H1 (cell line): ENCODE measurements at regions not wholly inside any gene's neighbourhood (a gene's known extent, or its start where the extent isn't known, plus 50 kb on each side); places are given as distances from the start of the nearest gene placed in this dataset.

ENCODE experiments used
- ASH2L ChIP-seq: fragments of 200-600, 300-600 bp; sonication (generic); IDR thresholded peaks from one replicate; pipeline ENCODE4 v1.7.1; 2017; ENCODE audit warnings: low read length
- CBX5 ChIP-seq: fragments of 300-800, 300-1000 bp; sonication (generic); IDR thresholded peaks from 2 replicates; pipeline ENCODE4 v1.7.1; 2016; ENCODE audit warnings: antibody characterized with exemption, low read length, low read depth
- CTCF ChIP-seq, 3 experiments: IDR thresholded peaks; 1 replicate in 2 of 3; 2 replicates in 1 of 3; pipeline versions ENCODE4 v1.5.1 to v1.6.1; 2011; ENCODE audit warnings: low read length in 3 of 3, mild to moderate bottlenecking in 3 of 3, inconsistent platforms in 2 of 3, low read depth in 1 of 3, moderate library complexity in 1 of 3; ENCODE audit not compliant: insufficient read depth in 1 of 3; ENCODE audit errors: control extremely low read depth in 1 of 3
- EZH2 ChIP-seq: fragments of 200-600 bp; sonication (generic); IDR thresholded peaks from 2 replicates; pipeline ENCODE4 v1.7.1; 2012; ENCODE audit warnings: low read depth, mild to moderate bottlenecking, moderate library complexity, low read length, inconsistent platforms; ENCODE audit not compliant: severe bottlenecking
- MAX ChIP-seq: IDR thresholded peaks from 2 replicates; pipeline ENCODE4 v1.6.1; 2012; ENCODE audit warnings: inconsistent platforms
- POLR2A ChIP-seq, 2 experiments: IDR thresholded peaks; 1 replicate in 1 of 2; 2 replicates in 1 of 2; pipeline ENCODE4 v1.6.1; 2011; ENCODE audit warnings: low read depth in 2 of 2, low read length in 2 of 2, mild to moderate bottlenecking in 2 of 2; ENCODE audit errors: control extremely low read depth in 1 of 2
- POLR2AphosphoS5 ChIP-seq: IDR thresholded peaks from 2 replicates; pipeline ENCODE4 v1.6.1; 2011; ENCODE audit warnings: low read depth, low read length
- RAD21 ChIP-seq, 2 experiments: IDR thresholded peaks in 1 of 2; conservative IDR thresholded peaks in 1 of 2; 2 replicates each; pipeline ENCODE4 v1.6.1; 2011; ENCODE audit warnings: low read depth in 2 of 2, low read length in 2 of 2, improper control_type of control experiment in 1 of 2, inconsistent platforms in 1 of 2, mild to moderate bottlenecking in 1 of 2, moderate library complexity in 1 of 2
- RFX5 ChIP-seq: IDR thresholded peaks from 2 replicates; pipeline ENCODE4 v1.6.1; 2011; ENCODE audit warnings: low read depth, low read length, improper control_type of control experiment, borderline replicate concordance
- RXRA ChIP-seq: IDR thresholded peaks from 2 replicates; pipeline ENCODE4 v1.6.1; 2011; ENCODE audit warnings: low read depth, mild to moderate bottlenecking, low read length, moderate library complexity; ENCODE audit not compliant: insufficient read depth
- TAF1 ChIP-seq: IDR thresholded peaks from 2 replicates; pipeline ENCODE4 v1.6.1; 2011; ENCODE audit warnings: mild to moderate bottlenecking, low read depth, low read length
- TF ChIP-seq, protein P1 (sequence below): IDR thresholded peaks from 2 replicates; pipeline ENCODE4 v1.6.1; 2012; ENCODE audit warnings: low read length, inconsistent platforms

DNA sequence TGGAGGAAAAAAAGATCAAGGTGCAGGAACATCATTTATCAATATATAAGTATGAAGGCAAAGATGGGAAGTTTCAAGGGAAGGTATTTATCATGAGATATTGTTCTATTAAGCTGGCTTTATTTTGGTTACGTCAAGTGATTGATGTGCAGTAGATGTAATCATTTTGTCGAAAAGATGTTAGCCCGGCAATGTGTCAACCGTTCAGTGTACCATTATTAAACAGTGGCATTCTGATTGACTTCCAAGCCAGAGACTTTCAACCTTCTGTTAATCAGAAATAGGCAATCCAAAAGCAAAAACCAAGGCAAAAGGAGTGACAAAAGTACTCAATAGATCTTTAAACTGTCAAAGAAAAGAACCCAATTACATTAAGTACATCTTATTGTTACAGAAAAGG lies 1340.3 kb upstream of the GOT2 start:
- TF ChIP-seq RFX5 (no peak), POLR2A (IDR thresholded peaks at IDR 0.05; ENCODE audit: control extremely low read depth in 1 of 2, low read depth in 2 of 2, low read length in 2 of 2) (no peak), CTCF (IDR thresholded peaks at IDR 0.05; ENCODE audit: control extremely low read depth in 1 of 3, insufficient read depth in 1 of 3, low read depth in 1 of 3, low read length in 3 of 3) (no peak), EZH2 (no peak), RAD21 (IDR thresholded peaks at IDR 0.05 in 1 of 2, conservative IDR thresholded peaks at IDR 0.05 in 1 of 2; ENCODE audit: low read depth in 2 of 2, low read length in 2 of 2) (no peak), ASH2L (no peak), MAX (no peak), CBX5 (no peak), POLR2AphosphoS5 (no peak), RXRA (no peak), TAF1 (no peak)
- TF ChIP-seq, protein P1, sequence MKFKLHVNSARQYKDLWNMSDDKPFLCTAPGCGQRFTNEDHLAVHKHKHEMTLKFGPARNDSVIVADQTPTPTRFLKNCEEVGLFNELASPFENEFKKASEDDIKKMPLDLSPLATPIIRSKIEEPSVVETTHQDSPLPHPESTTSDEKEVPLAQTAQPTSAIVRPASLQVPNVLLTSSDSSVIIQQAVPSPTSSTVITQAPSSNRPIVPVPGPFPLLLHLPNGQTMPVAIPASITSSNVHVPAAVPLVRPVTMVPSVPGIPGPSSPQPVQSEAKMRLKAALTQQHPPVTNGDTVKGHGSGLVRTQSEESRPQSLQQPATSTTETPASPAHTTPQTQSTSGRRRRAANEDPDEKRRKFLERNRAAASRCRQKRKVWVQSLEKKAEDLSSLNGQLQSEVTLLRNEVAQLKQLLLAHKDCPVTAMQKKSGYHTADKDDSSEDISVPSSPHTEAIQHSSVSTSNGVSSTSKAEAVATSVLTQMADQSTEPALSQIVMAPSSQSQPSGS, result no peak
